HFFc6 (cell line): ENCODE measurements at regions not wholly inside any gene's neighbourhood (a gene's known extent, or its start where the extent isn't known, plus 50 kb on each side); places are given as distances from the start of the nearest gene placed in this dataset.

Experiments
- DNase-seq: peaks from one replicate; pipeline ENCODE4 v3.0.0-alpha.2; 2018
- H3K27ac Mint-ChIP-seq: 2 replicates; pipeline ENCODE4 v1.8.0; 2020; ENCODE audit warnings: mild to moderate bottlenecking, mixed read lengths
- H3K27me3 Mint-ChIP-seq: 2 replicates; pipeline ENCODE4 v1.8.0; 2021; ENCODE audit warnings: mild to moderate bottlenecking, moderate library complexity, mixed read lengths; ENCODE audit not compliant: insufficient read depth
- H3K36me3 Mint-ChIP-seq: 2 replicates; pipeline ENCODE4 v1.8.0; 2021; ENCODE audit warnings: low read depth, mixed read lengths
- H3K4me1 Mint-ChIP-seq: 2 replicates; pipeline ENCODE4 v1.8.0; 2020; ENCODE audit warnings: low read depth, mixed read lengths
- H3K4me3 Mint-ChIP-seq: 2 replicates; pipeline ENCODE4 v1.8.0; 2020; ENCODE audit warnings: mild to moderate bottlenecking, moderate library complexity, mixed read lengths
- H3K9me3 Mint-ChIP-seq: 2 replicates; pipeline ENCODE4 v1.8.0; 2020; ENCODE audit warnings: mild to moderate bottlenecking, mixed read lengths
- CTCF ChIP-seq: fragments of 200-600 bp; sonication (generic); IDR thresholded peaks from 2 replicates; pipeline ENCODE4 v1.5.0; 2021; ENCODE audit warnings: antibody characterized with exemption, mild to moderate bottlenecking

GRCh38 chr2:145960479-145961163 lies 1440.7 kb upstream of the ZEB2 start:
- Mint-ChIP-seq H3K27ac (no peak overlapping the region), H3K36me3 (no peaks in the 10 kb centered on the region), H3K4me3 (no peak overlapping the region), H3K27me3 (peaks cover 1% of the 10 kb centered on the region; the same call in 1 of the 2 replicates), H3K4me1 (no peaks in the 10 kb centered on the region), H3K9me3 (peaks cover 30% of the 10 kb centered on the region)
- TF ChIP-seq CTCF, result no peak
- no peak for DNase-seq

GRCh38 chr2:145958611-145959010 lies 1438.7 kb upstream of the ZEB2 start:
- H3K9me3 Mint-ChIP-seq, result peaks cover 39% of the 10 kb centered on the region
- peaks cover 1% of the 10 kb centered on the region; the same call in 1 of the 2 replicates for H3K27me3 Mint-ChIP-seq
- H3K27ac Mint-ChIP-seq, result no peak overlapping the region
- no peak for DNase-seq
- H3K36me3 Mint-ChIP-seq, result no peaks in the 10 kb centered on the region
- H3K4me3 Mint-ChIP-seq, result no peak overlapping the region
- H3K4me1 Mint-ChIP-seq, result no peaks in the 10 kb centered on the region
- TF ChIP-seq CTCF, result no peak

GRCh38 chr2:145957929-145958328 lies 1438.0 kb upstream of the ZEB2 start:
- Mint-ChIP-seq H3K27ac (no peak overlapping the region), H3K4me1 (no peaks in the 10 kb centered on the region), H3K27me3 (peaks cover 1% of the 10 kb centered on the region; the same call in 1 of the 2 replicates), H3K4me3 (no peak overlapping the region), H3K9me3 (peaks cover 43% of the 10 kb centered on the region), H3K36me3 (no peaks in the 10 kb centered on the region)
- DNase-seq, result no peak
- no peak for TF ChIP-seq CTCF

GRCh38 chr2:145939949-145940348 lies 1420.0 kb upstream of the ZEB2 start:
- no peak for TF ChIP-seq CTCF
- Mint-ChIP-seq H3K4me1 (no peaks in the 10 kb centered on the region), H3K36me3 (no peaks in the 10 kb centered on the region), H3K4me3 (no peak overlapping the region), H3K27me3 (peaks cover 1% of the 10 kb centered on the region; the same call in 1 of the 2 replicates), H3K27ac (no peak overlapping the region), H3K9me3 (peaks cover 5% of the 10 kb centered on the region; the same call in 1 of the 2 replicates)
- DNase-seq, result no peak

- Mint-ChIP-seq H3K27me3 (no peaks in the 10 kb centered on the region), H3K4me1 (no peaks in the 10 kb centered on the region), H3K27ac (no peak overlapping the region), H3K36me3 (no peaks in the 10 kb centered on the region), H3K4me3 (no peak overlapping the region), H3K9me3 (no peaks in the 10 kb centered on the region)
- TF ChIP-seq CTCF, result no peak
- DNase-seq, result no peak
Measured at GRCh38 chr2:145935016-145935415, 1415.1 kb upstream of the ZEB2 start.
